ENCODE measurements at regions not wholly inside any gene's neighbourhood (a gene's known extent, or its start where the extent isn't known, plus 50 kb on each side); places are given as distances from the start of the nearest gene placed in this dataset.

- TF ChIP-seq EZH2 (IDR thresholded peaks at IDR 0.05; ENCODE audit: low read depth) (no peak), CTCF (conservative IDR thresholded peaks at IDR 0.05) (no peak)
Measured at GRCh38 chr1:173258479-173259264, 51.5 kb upstream of the TNFSF4 start.
